GM21528 (cell line): ENCODE measurements at regions not wholly inside any gene's neighbourhood (a gene's known extent, or its start where the extent isn't known, plus 50 kb on each side); places are given as distances from the start of the nearest gene placed in this dataset.

ENCODE experiments used
- ATAC-seq: cut with Tn5 transposase; IDR thresholded peaks from one replicate; pipeline ENCODE4 v1.9.1; 2021; ENCODE audit warnings: mild to moderate bottlenecking, moderate library complexity; ENCODE audit not compliant: unreplicated experiment, low FRiP score

GRCh38 chr18:45298986-45299385 is 316.3 kb upstream of the SLC14A2 start:
- ATAC-seq = no peak

- no peak for ATAC-seq
Measured at GRCh38 chr18:45303026-45303425, 312.2 kb upstream of the SLC14A2 start.

GRCh38 chr18:45304558-45304957 is 310.7 kb upstream of the SLC14A2 start:
- ATAC-seq = no peak

- no peak for ATAC-seq
Measured at GRCh38 chr18:45312555-45313126, 302.6 kb upstream of the SLC14A2 start.

GRCh38 chr18:45316127-45316526 is 299.1 kb upstream of the SLC14A2 start:
- no peak for ATAC-seq

- no peak for ATAC-seq
Measured at GRCh38 chr18:45317948-45318640, 297.2 kb upstream of the SLC14A2 start.

GRCh38 chr18:45320724-45321123 is 294.6 kb upstream of the SLC14A2 start:
- ATAC-seq = no peak

- ATAC-seq = no peak
Measured at GRCh38 chr18:45321520-45321919, 293.8 kb upstream of the SLC14A2 start.

GRCh38 chr18:45322343-45322742 is 292.9 kb upstream of the SLC14A2 start:
- no peak for ATAC-seq

GRCh38 chr18:45324101-45324494 is 291.2 kb upstream of the SLC14A2 start:
- no peak for ATAC-seq

GRCh38 chr18:45324495-45325113 is 290.7 kb upstream of the SLC14A2 start:
- no peak for ATAC-seq

- ATAC-seq = no peak
Measured at GRCh38 chr18:45325778-45326177, 289.5 kb upstream of the SLC14A2 start.

- ATAC-seq = no peak
Measured at GRCh38 chr18:45326505-45326904, 288.8 kb upstream of the SLC14A2 start.

GRCh38 chr18:45328296-45328695 is 287.0 kb upstream of the SLC14A2 start:
- no peak for ATAC-seq

GRCh38 chr18:45328811-45329210 is 286.5 kb upstream of the SLC14A2 start:
- ATAC-seq = no peak

GRCh38 chr18:45329316-45329715 is 286.0 kb upstream of the SLC14A2 start:
- ATAC-seq = no peak

GRCh38 chr18:45330170-45330594 is 285.1 kb upstream of the SLC14A2 start:
- ATAC-seq = no peak

GRCh38 chr18:45332871-45333270 is 282.4 kb upstream of the SLC14A2 start:
- ATAC-seq = no peak

GRCh38 chr18:45334191-45334590 is 281.1 kb upstream of the SLC14A2 start:
- no peak for ATAC-seq

- no peak for ATAC-seq
Measured at GRCh38 chr18:45335282-45336043, 279.8 kb upstream of the SLC14A2 start.

GRCh38 chr18:45336448-45336847 is 278.8 kb upstream of the SLC14A2 start:
- ATAC-seq = no peak
